OCI-LY3 (cell line): ENCODE measurements at regions not wholly inside any gene's neighbourhood (a gene's known extent, or its start where the extent isn't known, plus 50 kb on each side); places are given as distances from the start of the nearest gene placed in this dataset.

Experiments used
- CTCF ChIP-seq: fragments of 200-600, 300-600 bp; sonication (generic); IDR thresholded peaks from 2 replicates; pipeline ENCODE4 v1.5.1; 2014; ENCODE audit warnings: antibody characterized with exemption, low read length, low read depth
- EZH2phosphoT487 ChIP-seq: fragments of 200-600 bp; shearing (Covaris generic); IDR thresholded peaks from 2 replicates; pipeline ENCODE4 v1.6.1; 2018; ENCODE audit warnings: antibody characterized with exemption, mixed run types, low read depth

DNA sequence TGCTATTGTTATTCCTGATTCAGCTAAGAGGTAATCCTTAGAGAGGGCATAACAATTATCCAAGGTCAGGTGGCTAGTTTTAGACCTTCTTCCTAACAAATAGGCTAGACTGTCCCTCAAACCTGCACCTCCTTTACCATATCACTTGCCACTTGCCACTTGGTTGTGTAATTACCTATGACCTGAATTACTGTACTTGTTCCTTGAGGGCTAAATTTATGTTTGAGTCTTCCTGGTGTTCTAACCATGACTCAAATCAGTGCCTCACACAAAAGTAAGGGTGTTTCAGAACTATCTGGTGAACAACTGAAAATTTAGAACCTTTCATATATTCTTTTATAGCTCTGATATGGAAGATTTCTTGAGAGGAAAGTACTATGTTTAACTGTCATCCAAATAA is 365.8 kb upstream of the SEMA6D start:
- TF ChIP-seq CTCF: no peak
- TF ChIP-seq EZH2phosphoT487: no peak
